ENCODE measurements at regions not wholly inside any gene's neighbourhood (a gene's known extent, or its start where the extent isn't known, plus 50 kb on each side); places are given as distances from the start of the nearest gene placed in this dataset.

DNA sequence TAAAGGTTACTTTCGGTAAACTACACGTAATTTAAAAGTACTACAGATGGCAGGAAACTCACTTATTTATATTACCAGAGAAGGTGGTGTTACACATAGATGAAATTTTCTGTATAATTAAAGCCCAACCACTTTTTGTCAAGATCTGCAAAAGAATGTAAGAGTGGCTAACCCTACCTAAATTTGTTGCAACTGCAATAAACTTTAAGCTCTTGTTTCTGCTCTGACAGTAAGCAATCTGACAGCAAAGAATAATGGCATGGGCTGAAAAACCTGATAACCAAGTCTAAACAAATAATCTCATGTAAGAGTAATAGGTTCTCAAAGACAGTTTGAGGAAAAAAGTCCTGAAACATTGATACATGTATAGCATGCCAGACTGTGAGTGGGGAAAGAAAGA lies 897.3 kb downstream of the TUSC7 start:
- TF ChIP-seq, protein P1, sequence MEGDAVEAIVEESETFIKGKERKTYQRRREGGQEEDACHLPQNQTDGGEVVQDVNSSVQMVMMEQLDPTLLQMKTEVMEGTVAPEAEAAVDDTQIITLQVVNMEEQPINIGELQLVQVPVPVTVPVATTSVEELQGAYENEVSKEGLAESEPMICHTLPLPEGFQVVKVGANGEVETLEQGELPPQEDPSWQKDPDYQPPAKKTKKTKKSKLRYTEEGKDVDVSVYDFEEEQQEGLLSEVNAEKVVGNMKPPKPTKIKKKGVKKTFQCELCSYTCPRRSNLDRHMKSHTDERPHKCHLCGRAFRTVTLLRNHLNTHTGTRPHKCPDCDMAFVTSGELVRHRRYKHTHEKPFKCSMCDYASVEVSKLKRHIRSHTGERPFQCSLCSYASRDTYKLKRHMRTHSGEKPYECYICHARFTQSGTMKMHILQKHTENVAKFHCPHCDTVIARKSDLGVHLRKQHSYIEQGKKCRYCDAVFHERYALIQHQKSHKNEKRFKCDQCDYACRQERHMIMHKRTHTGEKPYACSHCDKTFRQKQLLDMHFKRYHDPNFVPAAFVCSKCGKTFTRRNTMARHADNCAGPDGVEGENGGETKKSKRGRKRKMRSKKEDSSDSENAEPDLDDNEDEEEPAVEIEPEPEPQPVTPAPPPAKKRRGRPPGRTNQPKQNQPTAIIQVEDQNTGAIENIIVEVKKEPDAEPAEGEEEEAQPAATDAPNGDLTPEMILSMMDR (IDR thresholded peaks at IDR 0.05; ENCODE audit: low read depth, low read length) = no peak
- TF ChIP-seq EZH2phosphoT487 (IDR thresholded peaks at IDR 0.05; ENCODE audit: low read depth) = no peak

All from OCI-LY3 (cell line).